ENCODE measurements at regions not wholly inside any gene's neighbourhood (a gene's known extent, or its start where the extent isn't known, plus 50 kb on each side); places are given as distances from the start of the nearest gene placed in this dataset.
A peak's percentile ranks its signal among the peaks of the same experiment; 100 is the strongest.

- POLR2A ChIA-PET: no interaction called here
Measured at GRCh38 chr2:51717312-51717711, 685.4 kb upstream of the NRXN1 start.

DNA sequence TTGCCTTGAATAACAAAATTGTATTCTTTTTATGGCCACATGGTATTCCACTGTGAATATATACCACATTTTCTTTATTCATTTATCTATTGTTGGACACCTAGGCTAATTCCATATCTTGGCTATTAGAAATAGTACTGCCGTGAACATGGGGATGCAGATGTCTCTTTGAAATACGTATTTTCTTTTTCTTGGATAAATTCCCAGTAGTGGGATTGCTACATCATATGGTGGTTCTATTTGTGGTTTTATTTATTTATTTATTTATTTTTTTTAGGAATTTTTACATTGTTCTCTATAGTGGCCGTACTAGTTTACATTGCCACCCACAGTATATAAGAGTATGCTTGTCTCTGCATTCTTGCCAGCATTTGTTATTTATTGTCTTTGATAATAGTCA, 679.8 kb upstream of the NRXN1 start:
- no peaks in the 10 kb centered on the region for H3K4me1 Mint-ChIP-seq
- DNase-seq (no peak), ATAC-seq (no peak)
- no peaks in the 10 kb centered on the region for H3K27me3 Mint-ChIP-seq
- ChIA-PET POLR2A (no interaction called here), CTCF (no interaction called here)
- no peak overlapping the region for H3K4me3 Mint-ChIP-seq
- intact Hi-C loops (cut with DNase I, micrococcal nuclease): no loop called here
- H3K9me3 Mint-ChIP-seq (ENCODE audit: low read depth): peaks cover 13% of the 10 kb centered on the region
- no peaks in the 10 kb centered on the region for H3K36me3 Mint-ChIP-seq (ENCODE audit: low read depth)
- H3K27ac Mint-ChIP-seq: no peak overlapping the region

More at GRCh38 chr2:51717312-51717711, 685.4 kb upstream of the NRXN1 start:
- Mint-ChIP-seq H3K36me3 (ENCODE audit: low read depth) (no peaks in the 10 kb centered on the region), H3K4me1 (no peaks in the 10 kb centered on the region), H3K27me3 (no peaks in the 10 kb centered on the region), H3K27ac (no peak overlapping the region), H3K4me3 (no peak overlapping the region), H3K9me3 (ENCODE audit: low read depth) (peaks cover 8% of the 10 kb centered on the region)
- intact Hi-C loops (cut with DNase I, micrococcal nuclease): no loop called here
- no peak for ATAC-seq
- CTCF ChIA-PET: interaction anchor here (0.6 kb wide), 1 partner anchor 642 kb away, joined by 3 read pairs; no protein-coding TSS in a partner anchor
- no peak for DNase-seq

DNA sequence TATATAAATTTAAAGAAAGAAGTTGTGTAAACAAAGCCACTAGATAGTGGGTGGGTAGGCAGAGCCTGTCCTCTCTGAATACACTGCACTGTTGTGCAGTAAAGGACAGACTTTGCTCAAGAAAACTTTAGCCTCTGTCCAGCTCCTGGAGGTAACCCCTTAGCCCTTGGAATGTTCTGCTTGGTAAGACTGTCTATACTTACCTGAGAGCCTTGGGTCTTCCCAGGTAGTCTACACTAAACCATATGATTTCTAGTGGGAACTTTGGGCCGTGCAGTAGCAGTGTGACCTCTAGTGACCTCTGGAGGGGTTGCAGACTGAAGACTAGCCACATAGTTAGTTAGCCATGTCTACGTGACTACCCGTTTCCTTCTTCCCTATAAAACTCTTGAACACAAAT, 678.3 kb upstream of the NRXN1 start:
- CTCF ChIA-PET: no interaction called here
- ATAC-seq (no peak), DNase-seq (peak; percentile 4)
- Mint-ChIP-seq H3K27ac (no peak overlapping the region), H3K4me3 (no peak overlapping the region), H3K27me3 (no peaks in the 10 kb centered on the region), H3K36me3 (ENCODE audit: low read depth) (no peaks in the 10 kb centered on the region), H3K9me3 (ENCODE audit: low read depth) (peaks cover 13% of the 10 kb centered on the region), H3K4me1 (no peaks in the 10 kb centered on the region)
- intact Hi-C loops (cut with DNase I, micrococcal nuclease): no loop called here
- POLR2A ChIA-PET: no interaction called here

DNA sequence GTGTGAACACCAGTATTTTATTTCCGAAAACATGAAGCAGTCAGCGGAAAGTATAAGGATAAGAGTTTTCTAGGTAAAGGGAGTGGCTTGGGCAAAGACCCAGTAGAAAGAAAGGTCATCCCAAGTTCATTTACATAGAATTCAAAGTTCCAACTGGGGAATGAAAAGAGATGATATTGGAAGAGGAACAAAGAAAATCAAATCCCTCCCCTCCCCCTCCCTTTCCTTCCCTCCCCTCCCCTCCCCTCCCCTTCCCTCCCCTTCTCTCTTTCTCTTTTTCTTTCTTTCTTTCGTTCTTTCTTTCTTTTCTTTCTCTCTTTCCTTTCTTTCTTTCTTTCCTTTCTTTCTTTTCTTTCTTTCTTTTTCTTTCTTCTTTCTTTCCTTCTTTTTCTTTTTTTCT, 675.7 kb upstream of the NRXN1 start:
- Mint-ChIP-seq H3K4me1 (no peaks in the 10 kb centered on the region), H3K27me3 (no peaks in the 10 kb centered on the region), H3K36me3 (ENCODE audit: low read depth) (no peaks in the 10 kb centered on the region), H3K27ac (no peak overlapping the region), H3K9me3 (ENCODE audit: low read depth) (peaks cover 13% of the 10 kb centered on the region), H3K4me3 (no peak overlapping the region)
- CTCF ChIA-PET: no interaction called here
- DNase-seq: no peak
- ATAC-seq: no peak
- POLR2A ChIA-PET: no interaction called here
- intact Hi-C loops (cut with DNase I, micrococcal nuclease): no loop called here

- H3K36me3 Mint-ChIP-seq (ENCODE audit: low read depth): no peaks in the 10 kb centered on the region
- H3K27me3 Mint-ChIP-seq: no peaks in the 10 kb centered on the region
- ChIA-PET POLR2A (no interaction called here), CTCF (no interaction called here)
- H3K4me3 Mint-ChIP-seq: no peak overlapping the region
- ATAC-seq (no peak), DNase-seq (no peak)
- no peaks in the 10 kb centered on the region for H3K4me1 Mint-ChIP-seq
- intact Hi-C loops (cut with DNase I, micrococcal nuclease): no loop called here
- H3K27ac Mint-ChIP-seq: no peak overlapping the region
- peaks cover 10% of the 10 kb centered on the region for H3K9me3 Mint-ChIP-seq (ENCODE audit: low read depth)
Measured at GRCh38 chr2:51706220-51706619, 674.3 kb upstream of the NRXN1 start.

DNA sequence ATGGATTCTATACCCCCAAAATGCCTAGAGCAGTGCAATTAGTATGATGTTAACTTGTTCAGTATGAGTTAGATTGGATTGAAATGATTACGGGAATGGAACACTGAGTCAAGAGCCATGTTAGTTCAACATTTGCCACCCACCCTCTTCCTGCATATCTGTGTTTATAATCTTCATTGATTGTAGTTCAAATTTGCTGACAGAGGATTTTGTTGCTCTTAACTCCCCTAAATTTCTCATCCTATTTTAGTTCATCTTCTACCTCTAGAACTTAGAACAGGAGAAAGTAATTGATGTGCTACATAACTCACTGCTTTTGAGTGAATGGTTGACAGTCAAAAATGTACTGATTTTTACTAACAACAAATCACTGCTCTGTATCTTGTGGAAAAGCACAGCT, 673.5 kb upstream of the NRXN1 start:
- DNase-seq: no peak

DNA sequence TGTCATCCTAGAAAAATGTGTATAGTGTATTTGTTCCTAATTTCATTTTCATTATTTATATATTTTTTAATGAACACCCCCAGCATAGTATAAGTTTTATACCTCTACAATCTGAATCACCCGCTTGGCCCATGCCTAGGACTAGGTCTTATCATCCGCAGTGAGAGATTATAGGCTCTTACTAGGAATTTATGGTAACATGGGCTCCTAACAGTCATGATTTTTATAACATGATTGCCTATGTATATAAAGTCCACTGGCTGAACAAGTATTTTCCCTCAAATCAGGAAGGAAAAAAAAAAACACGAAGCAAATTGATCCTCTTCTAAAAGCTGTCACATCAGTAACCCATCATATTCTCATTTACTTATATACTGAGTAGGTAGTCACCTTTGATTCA, 666.1 kb upstream of the NRXN1 start:
- CTCF ChIA-PET: interaction anchor here (0.9 kb wide), 1 partner anchor 20 kb away, joined by 3 read pairs; no protein-coding TSS in a partner anchor
- no peak for ATAC-seq

More for the DNA sequence above, 673.5 kb upstream of the NRXN1 start:
- Mint-ChIP-seq H3K9me3 (ENCODE audit: low read depth) (peaks cover 10% of the 10 kb centered on the region), H3K27me3 (no peaks in the 10 kb centered on the region), H3K4me1 (no peaks in the 10 kb centered on the region), H3K4me3 (no peak overlapping the region), H3K36me3 (ENCODE audit: low read depth) (no peaks in the 10 kb centered on the region), H3K27ac (no peak overlapping the region)
- intact Hi-C loops (cut with DNase I, micrococcal nuclease): no loop called here
- no peak for ATAC-seq
- ChIA-PET POLR2A (no interaction called here), CTCF (no interaction called here)

DNA sequence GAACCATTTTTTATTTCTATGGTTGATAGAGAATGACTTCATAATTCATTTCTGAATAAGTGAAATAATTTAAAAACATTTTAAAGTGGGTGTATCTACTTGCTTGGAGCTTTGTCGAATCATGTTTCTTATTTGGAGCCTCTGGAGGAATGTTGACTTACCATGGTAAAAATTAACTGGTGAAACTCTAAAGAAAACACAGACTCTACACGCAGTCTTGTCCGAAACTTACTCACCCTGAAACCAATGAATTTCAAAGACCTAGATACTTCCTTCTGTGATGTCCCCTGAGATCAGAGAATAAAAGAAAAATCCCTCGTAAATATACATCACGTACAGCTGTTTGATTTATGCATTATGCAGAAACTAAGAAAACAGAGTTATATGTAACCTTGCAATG, 665.2 kb upstream of the NRXN1 start:
- ATAC-seq (no peak), DNase-seq (no peak)
- intact Hi-C loops (cut with DNase I, micrococcal nuclease): no loop called here
- Mint-ChIP-seq H3K27me3 (no peaks in the 10 kb centered on the region), H3K4me3 (no peak overlapping the region), H3K36me3 (ENCODE audit: low read depth) (no peaks in the 10 kb centered on the region), H3K4me1 (no peaks in the 10 kb centered on the region), H3K9me3 (ENCODE audit: low read depth) (peaks cover 3% of the 10 kb centered on the region), H3K27ac (no peak overlapping the region)
- CTCF ChIA-PET: no interaction called here
- POLR2A ChIA-PET: no interaction called here

More for the DNA sequence above, 666.1 kb upstream of the NRXN1 start:
- intact Hi-C loops (cut with DNase I, micrococcal nuclease): no loop called here
- H3K27ac Mint-ChIP-seq: no peak overlapping the region
- no peak overlapping the region for H3K4me3 Mint-ChIP-seq
- DNase-seq: no peak
- H3K4me1 Mint-ChIP-seq: no peaks in the 10 kb centered on the region
- peaks cover 2% of the 10 kb centered on the region for H3K9me3 Mint-ChIP-seq (ENCODE audit: low read depth)
- no peaks in the 10 kb centered on the region for H3K27me3 Mint-ChIP-seq
- H3K36me3 Mint-ChIP-seq (ENCODE audit: low read depth): no peaks in the 10 kb centered on the region
- POLR2A ChIA-PET: no interaction called here

GRCh38 chr2:51695531-51695930, 663.6 kb upstream of the NRXN1 start:
- Mint-ChIP-seq H3K36me3 (ENCODE audit: low read depth) (no peaks in the 10 kb centered on the region), H3K9me3 (ENCODE audit: low read depth) (peaks cover 3% of the 10 kb centered on the region), H3K4me3 (no peak overlapping the region), H3K4me1 (no peaks in the 10 kb centered on the region), H3K27me3 (no peaks in the 10 kb centered on the region), H3K27ac (no peak overlapping the region)
- ChIA-PET POLR2A (no interaction called here), CTCF (no interaction called here)
- ATAC-seq (no peak), DNase-seq (no peak)
- intact Hi-C loops (cut with DNase I, micrococcal nuclease): no loop called here

GRCh38 chr2:51693640-51694039, 661.7 kb upstream of the NRXN1 start:
- Mint-ChIP-seq H3K4me3 (no peak overlapping the region), H3K4me1 (no peaks in the 10 kb centered on the region), H3K36me3 (ENCODE audit: low read depth) (no peaks in the 10 kb centered on the region), H3K27me3 (no peaks in the 10 kb centered on the region), H3K9me3 (ENCODE audit: low read depth) (peaks cover 3% of the 10 kb centered on the region), H3K27ac (no peak overlapping the region)
- POLR2A ChIA-PET: no interaction called here
- intact Hi-C loops (cut with DNase I, micrococcal nuclease): no loop called here
- CTCF ChIA-PET: no interaction called here
- DNase-seq (no peak), ATAC-seq (no peak)

GRCh38 chr2:51681854-51682253, 649.9 kb upstream of the NRXN1 start:
- Mint-ChIP-seq H3K4me3 (no peak overlapping the region), H3K27me3 (no peaks in the 10 kb centered on the region), H3K9me3 (ENCODE audit: low read depth) (peaks cover 8% of the 10 kb centered on the region), H3K27ac (no peak overlapping the region), H3K36me3 (ENCODE audit: low read depth) (no peaks in the 10 kb centered on the region), H3K4me1 (no peaks in the 10 kb centered on the region)
- ATAC-seq (no peak), DNase-seq (no peak)
- CTCF ChIA-PET: no interaction called here
- intact Hi-C loops (cut with DNase I, micrococcal nuclease): no loop called here
- POLR2A ChIA-PET: no interaction called here

DNA sequence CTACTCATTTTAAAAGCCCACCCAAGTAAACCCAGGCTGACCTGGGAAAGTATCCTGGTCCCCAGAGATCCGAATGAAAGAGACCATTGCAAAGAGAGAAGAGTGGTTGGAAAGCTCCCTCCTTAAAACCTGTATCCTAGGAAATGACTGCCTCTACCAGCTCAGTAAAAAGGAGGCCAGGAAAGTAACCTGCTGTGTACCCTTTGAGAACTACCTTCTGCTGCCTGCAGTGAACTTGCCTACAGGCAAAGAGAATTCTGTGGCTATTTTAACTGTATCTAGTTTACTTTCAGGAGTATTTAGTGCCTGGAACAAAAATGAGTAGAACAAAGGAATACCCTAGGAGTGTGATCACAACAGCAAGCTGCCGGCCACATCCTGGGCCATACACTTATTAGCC, 641.7 kb upstream of the NRXN1 start:
- Mint-ChIP-seq H3K4me1 (no peaks in the 10 kb centered on the region), H3K4me3 (no peak overlapping the region), H3K36me3 (ENCODE audit: low read depth) (no peaks in the 10 kb centered on the region), H3K27ac (no peak overlapping the region), H3K9me3 (ENCODE audit: low read depth) (no peaks in the 10 kb centered on the region), H3K27me3 (no peaks in the 10 kb centered on the region)
- ATAC-seq: no peak
- CTCF ChIA-PET: interaction anchor here (2.1 kb wide), 1 partner anchor 11 kb away, joined by 4 read pairs; no protein-coding TSS in a partner anchor
- no peak for DNase-seq
- POLR2A ChIA-PET: no interaction called here
- intact Hi-C loops (cut with DNase I, micrococcal nuclease): no loop called here

GRCh38 chr2:51667679-51668078, 635.7 kb upstream of the NRXN1 start:
- Mint-ChIP-seq H3K9me3 (ENCODE audit: low read depth) (no peaks in the 10 kb centered on the region), H3K36me3 (ENCODE audit: low read depth) (no peaks in the 10 kb centered on the region), H3K4me3 (no peak overlapping the region), H3K27me3 (no peaks in the 10 kb centered on the region), H3K27ac (no peak overlapping the region), H3K4me1 (no peaks in the 10 kb centered on the region)
- no peak for DNase-seq
- no peak for ATAC-seq
- ChIA-PET CTCF (no interaction called here), POLR2A (no interaction called here)
- intact Hi-C loops (cut with DNase I, micrococcal nuclease): no loop called here

Measured in activated CD4-positive, alpha-beta T cell treated with anti-CD3 and anti-CD28 coated beads for 36 hours (primary cell).